Esophagus squamous epithelium (tissue), 5 donors: ENCODE measurements at regions not wholly inside any gene's neighbourhood (a gene's known extent, or its start where the extent isn't known, plus 50 kb on each side); places are given as distances from the start of the nearest gene placed in this dataset.

ENCODE experiments used
- DNase-seq: peaks from one replicate; lab custom pipeline; 2025; lab: John Stamatoyannopoulos, UW
- H3K27ac ChIP-seq, 4 donors: fragments of 200-600 bp; sonication (generic); one replicate each; pipeline ENCODE4 v1.5.1; 2016 to 2019; ENCODE audit warnings: mild to moderate bottlenecking in 1 of 4
- H3K27me3 ChIP-seq, 4 donors: fragments of 200-600 bp; sonication (generic); 1 replicate in 3 of 4; 2 replicates in 1 of 4; pipeline versions ENCODE4 v1.5.1 to v1.6.0; 2017 to 2021; ENCODE audit warnings: antibody characterized with exemption in 1 of 4
- H3K36me3 ChIP-seq, 3 donors: fragments of 200-600 bp; sonication (generic); one replicate each; pipeline ENCODE4 v1.5.1; 2016 to 2019
- H3K4me1 ChIP-seq, 3 donors: fragments of 200-600 bp; sonication (generic); one replicate each; pipeline ENCODE4 v1.5.1; 2017 to 2019
- H3K4me3 ChIP-seq, 4 donors: fragments of 200-600 bp; sonication (generic); 1 replicate in 3 of 4; 2 replicates in 1 of 4; pipeline ENCODE4 v1.5.1; 2016 to 2019; ENCODE audit warnings: mild to moderate bottlenecking in 2 of 4, moderate library complexity in 1 of 4
- H3K9me3 ChIP-seq, 3 donors: fragments of 200-600 bp; sonication (generic); one replicate each; pipeline ENCODE4 v1.5.1; 2016 to 2019
- POLR2A ChIP-seq, 4 donors: fragments of 450-650 bp; IDR thresholded peaks; one replicate each; pipeline ENCODE4 v1.6.1; 2017; ENCODE audit warnings: antibody characterized with exemption in 4 of 4, mild to moderate bottlenecking in 4 of 4, moderate library complexity in 3 of 4
- WGBS, 2 donors: methylation state at CpG; one replicate each; pipeline ENCODE4 v1.1.5; 2018; 5-methylcytosine and 5-hydroxymethylcytosine counted together
- intact Hi-C: fragments of 100-400 bp; cut with DNase I; formaldehyde crosslinking; loops from one replicate; pipeline ENCODE4 v1.15.0; 2022
- TF ChIP-seq, protein P1 (sequence below), 6 experiments: fragments of 450-650 bp in 4 of 6; fragments of 200-600 bp in 2 of 6; sonication (generic) in 2 of 6; IDR thresholded peaks; one replicate each; pipeline ENCODE4 v1.5.1; 2016 to 2019; ENCODE audit warnings: antibody characterized with exemption in 6 of 6, mild to moderate bottlenecking in 4 of 6, moderate library complexity in 4 of 6
- donor health status: DM: yes; HTN: yes; CAD: no.

DNA sequence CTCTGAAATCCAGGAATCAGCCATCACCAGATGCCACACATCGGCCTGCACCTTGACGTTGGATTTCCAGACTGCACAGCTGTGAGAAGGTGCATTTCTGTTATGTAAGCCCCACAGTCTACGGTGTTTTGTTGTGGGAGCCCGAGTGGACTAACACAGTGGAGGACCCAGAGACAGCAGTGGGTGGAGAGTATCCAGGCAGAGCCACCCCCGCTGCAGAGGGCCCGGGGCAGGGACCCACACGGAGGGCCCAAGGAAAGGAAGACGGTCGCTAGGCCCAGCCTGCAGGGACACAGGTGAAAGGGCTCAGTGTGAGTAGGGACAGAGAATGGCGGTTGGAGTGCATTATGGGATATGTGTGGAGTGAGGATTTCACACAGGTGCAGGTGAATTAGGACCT is 288.3 kb upstream of the AJAP1 start:
- Histone ChIP-seq H3K27ac (no peak overlapping the region), H3K36me3 (no peaks in the 10 kb centered on the region), H3K4me1 (no peaks in the 10 kb centered on the region), H3K4me3 (no peak overlapping the region), H3K27me3 (no peaks in the 10 kb centered on the region), H3K9me3 (no peaks in the 10 kb centered on the region)
- DNase-seq = no peak
- TF ChIP-seq, protein P1, sequence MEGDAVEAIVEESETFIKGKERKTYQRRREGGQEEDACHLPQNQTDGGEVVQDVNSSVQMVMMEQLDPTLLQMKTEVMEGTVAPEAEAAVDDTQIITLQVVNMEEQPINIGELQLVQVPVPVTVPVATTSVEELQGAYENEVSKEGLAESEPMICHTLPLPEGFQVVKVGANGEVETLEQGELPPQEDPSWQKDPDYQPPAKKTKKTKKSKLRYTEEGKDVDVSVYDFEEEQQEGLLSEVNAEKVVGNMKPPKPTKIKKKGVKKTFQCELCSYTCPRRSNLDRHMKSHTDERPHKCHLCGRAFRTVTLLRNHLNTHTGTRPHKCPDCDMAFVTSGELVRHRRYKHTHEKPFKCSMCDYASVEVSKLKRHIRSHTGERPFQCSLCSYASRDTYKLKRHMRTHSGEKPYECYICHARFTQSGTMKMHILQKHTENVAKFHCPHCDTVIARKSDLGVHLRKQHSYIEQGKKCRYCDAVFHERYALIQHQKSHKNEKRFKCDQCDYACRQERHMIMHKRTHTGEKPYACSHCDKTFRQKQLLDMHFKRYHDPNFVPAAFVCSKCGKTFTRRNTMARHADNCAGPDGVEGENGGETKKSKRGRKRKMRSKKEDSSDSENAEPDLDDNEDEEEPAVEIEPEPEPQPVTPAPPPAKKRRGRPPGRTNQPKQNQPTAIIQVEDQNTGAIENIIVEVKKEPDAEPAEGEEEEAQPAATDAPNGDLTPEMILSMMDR (IDR thresholded peaks at IDR 0.05) = no peak
- no peak for TF ChIP-seq POLR2A (IDR thresholded peaks at IDR 0.05)
- 84 to 98% methylated on average over 6 to 9 of the region's 10 CpGs for WGBS, 2 donors
- intact Hi-C loops = no loop called here

DNA sequence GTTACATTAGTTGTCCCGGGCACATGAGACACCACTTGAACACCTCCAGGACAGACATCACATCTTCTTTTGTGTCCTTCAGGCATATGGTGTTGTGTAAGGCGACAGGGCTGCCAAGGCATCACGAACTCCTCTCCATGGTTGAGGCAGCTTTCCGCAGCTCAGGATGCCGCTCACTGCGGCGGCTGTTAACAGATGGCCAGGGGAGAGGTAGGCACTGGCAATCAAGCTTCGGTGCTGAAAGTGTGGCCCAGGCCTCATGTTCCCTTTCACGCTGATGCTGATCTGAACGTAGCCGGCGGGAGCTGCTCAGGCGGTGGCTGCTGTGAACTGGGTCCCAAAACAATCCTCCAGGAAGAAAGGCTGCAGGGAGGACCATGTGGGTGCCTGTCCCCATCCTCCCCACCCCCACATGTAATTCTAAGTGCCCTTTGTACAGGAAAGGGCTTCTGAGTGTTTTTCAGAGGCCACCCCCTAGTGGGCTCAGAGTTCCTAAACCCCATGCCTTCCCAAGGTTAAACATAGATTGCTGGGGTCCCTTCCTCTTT is 287.1 kb upstream of the AJAP1 start:
- Histone ChIP-seq H3K4me1 (no peaks in the 10 kb centered on the region), H3K27ac (no peak overlapping the region), H3K36me3 (no peaks in the 10 kb centered on the region), H3K4me3 (no peak overlapping the region), H3K9me3 (no peaks in the 10 kb centered on the region), H3K27me3 (no peaks in the 10 kb centered on the region)
- TF ChIP-seq POLR2A (IDR thresholded peaks at IDR 0.05) = no peak
- TF ChIP-seq, protein P1 (IDR thresholded peaks at IDR 0.05) = no peak
- WGBS, 2 donors = 92 to 97% methylated on average over 7 to 12 of the region's 13 CpGs
- no peak for DNase-seq
- intact Hi-C loops = no loop called here

DNA sequence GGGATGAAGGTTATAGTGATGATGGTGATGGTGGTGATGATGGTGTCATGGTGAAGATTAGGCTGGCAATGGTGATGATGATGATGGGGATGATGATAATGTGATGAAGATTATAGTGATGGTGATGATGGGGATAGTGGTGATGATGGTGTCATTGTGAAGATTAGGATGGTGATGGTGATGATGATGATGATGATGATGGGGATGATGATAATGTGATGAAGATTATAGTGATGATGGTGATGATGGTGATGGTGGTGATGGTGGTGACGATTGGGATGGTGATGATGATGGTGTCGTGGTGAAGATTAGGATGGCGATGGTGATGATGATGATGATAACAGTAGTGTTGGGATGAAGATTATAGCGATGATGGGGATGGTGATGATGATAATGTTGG is 285.1 kb upstream of the AJAP1 start:
- WGBS, 2 donors = 86 to 89% methylated on average over 4 of the region's 4 CpGs

DNA sequence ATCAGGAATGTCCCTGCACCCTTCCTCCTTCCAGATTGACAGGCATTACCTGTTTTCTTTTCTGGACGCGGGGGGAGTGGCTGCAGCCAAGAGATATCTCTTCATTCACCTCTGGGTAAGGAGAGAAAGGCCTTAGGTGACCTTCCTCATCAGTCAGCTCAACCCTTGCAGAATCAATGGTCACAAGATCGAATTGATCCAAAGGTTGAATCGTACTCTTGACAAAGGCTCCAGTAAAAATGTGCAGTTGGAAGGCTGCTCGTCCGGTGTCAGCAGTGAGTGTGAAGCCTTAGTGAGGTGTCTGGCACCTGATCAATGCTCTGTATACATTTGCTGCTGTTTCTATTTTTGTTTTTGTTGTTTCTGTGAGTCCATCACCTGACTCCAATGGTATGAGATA is 282.6 kb upstream of the AJAP1 start:
- WGBS, 2 donors = 75 to 82% methylated on average over 4 to 6 of the region's 6 CpGs

More for the DNA sequence above, 285.1 kb upstream of the AJAP1 start:
- Histone ChIP-seq H3K9me3 (no peaks in the 10 kb centered on the region), H3K4me3 (no peak overlapping the region), H3K27me3 (no peaks in the 10 kb centered on the region), H3K27ac (no peak overlapping the region), H3K36me3 (no peaks in the 10 kb centered on the region), H3K4me1 (no peaks in the 10 kb centered on the region)
- DNase-seq = no peak
- TF ChIP-seq, protein P1 (IDR thresholded peaks at IDR 0.05) = no peak
- TF ChIP-seq POLR2A (IDR thresholded peaks at IDR 0.05) = no peak
- intact Hi-C loops = no loop called here

DNA sequence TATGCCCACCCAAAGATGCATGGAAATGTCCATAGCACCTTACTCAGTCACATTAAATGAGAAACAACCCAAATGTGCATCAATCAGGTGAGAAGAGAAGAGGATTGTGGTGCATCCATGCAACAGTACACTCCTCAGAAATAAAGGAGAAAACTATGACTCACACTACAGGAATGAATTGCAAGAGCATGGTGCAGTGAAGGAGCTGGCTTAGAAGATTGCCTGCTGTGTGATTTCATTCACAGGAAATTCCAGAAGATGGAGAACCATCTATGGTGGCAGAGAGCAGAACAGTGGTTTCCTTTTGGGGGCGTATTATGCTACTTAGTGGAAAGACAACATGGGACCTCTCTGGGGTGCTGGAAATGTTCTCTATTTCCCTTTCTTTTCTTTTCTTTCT is 278.6 kb upstream of the AJAP1 start:
- TF ChIP-seq, protein P1 (IDR thresholded peaks at IDR 0.05) = no peak
- TF ChIP-seq POLR2A (IDR thresholded peaks at IDR 0.05) = no peak
- WGBS, 2 donors = 45 to 50% methylated on average over 1 of the region's 1 CpG
- no peak for DNase-seq
- intact Hi-C loops = no loop called here
- H3K36me3 ChIP-seq = no peaks in the 10 kb centered on the region
- peaks cover 0 to 5% (median 0%) of the 10 kb centered on the region in 3 donors for H3K9me3 ChIP-seq
- H3K4me1 ChIP-seq = no peaks in the 10 kb centered on the region
- no peak overlapping the region for H3K27ac ChIP-seq
- H3K27me3 ChIP-seq = no peaks in the 10 kb centered on the region
- no peak overlapping the region for H3K4me3 ChIP-seq

More for the DNA sequence above, 282.6 kb upstream of the AJAP1 start:
- Histone ChIP-seq H3K36me3 (no peaks in the 10 kb centered on the region), H3K27me3 (no peaks in the 10 kb centered on the region), H3K9me3 (no peaks in the 10 kb centered on the region), H3K27ac (no peak overlapping the region), H3K4me1 (no peaks in the 10 kb centered on the region), H3K4me3 (no peak overlapping the region)
- intact Hi-C loops = no loop called here
- DNase-seq = no peak
- no peak for TF ChIP-seq POLR2A (IDR thresholded peaks at IDR 0.05)
- TF ChIP-seq, protein P1 (IDR thresholded peaks at IDR 0.05) = no peak
